GM18517 (cell line): ENCODE measurements at regions not wholly inside any gene's neighbourhood (a gene's known extent, or its start where the extent isn't known, plus 50 kb on each side); places are given as distances from the start of the nearest gene placed in this dataset.
"Not testable (repeated sequence)": the region's sequence is repeated elsewhere in the genome, so short reads cannot be mapped to it uniquely, and the experiment has no call there.

Experiments
- ATAC-seq: cut with Tn5 transposase; IDR thresholded peaks from one replicate; pipeline ENCODE4 v1.9.1; 2021; ENCODE audit warnings: mild to moderate bottlenecking, moderate library complexity; ENCODE audit not compliant: unreplicated experiment

DNA sequence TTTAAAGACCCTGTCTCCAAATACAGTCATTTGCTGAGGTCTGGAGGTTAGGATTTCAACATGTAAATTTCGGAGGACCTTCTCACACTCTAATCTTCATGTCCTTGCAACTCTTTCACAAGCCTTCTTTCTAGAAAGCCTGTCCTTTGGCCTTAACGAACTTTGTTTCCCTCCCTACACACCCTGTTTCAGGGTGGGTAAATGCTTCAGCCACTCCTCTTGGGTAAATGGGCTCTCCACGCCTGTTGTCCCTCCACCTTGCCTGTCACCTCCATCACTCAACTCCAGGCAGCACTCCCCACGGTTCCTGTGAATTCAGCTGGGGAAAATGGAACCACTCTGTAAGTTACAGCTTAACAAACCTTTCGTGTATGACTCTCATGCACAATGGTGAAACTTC lies 84.0 kb upstream of the COG2 start:
- ATAC-seq: no peak

DNA sequence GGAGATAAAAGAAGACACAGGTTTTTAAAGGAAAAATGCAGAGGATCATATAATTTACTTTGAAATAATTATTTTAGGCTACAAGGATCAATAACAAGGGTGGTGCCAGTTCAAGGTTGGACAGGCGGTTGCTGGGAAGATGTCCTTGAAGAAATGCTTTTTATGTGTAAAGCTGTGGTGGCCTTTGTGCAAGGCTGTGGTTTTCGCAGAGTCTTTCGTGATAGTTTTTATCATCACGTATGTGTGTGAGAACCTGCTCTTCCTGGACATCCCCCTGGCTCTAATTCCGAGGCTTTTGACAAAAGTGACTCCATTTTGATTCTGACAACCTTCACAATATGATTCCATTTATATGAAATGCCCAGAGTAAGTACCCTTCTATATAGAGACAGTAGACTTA lies 85.8 kb upstream of the COG2 start:
- no peak for ATAC-seq

DNA sequence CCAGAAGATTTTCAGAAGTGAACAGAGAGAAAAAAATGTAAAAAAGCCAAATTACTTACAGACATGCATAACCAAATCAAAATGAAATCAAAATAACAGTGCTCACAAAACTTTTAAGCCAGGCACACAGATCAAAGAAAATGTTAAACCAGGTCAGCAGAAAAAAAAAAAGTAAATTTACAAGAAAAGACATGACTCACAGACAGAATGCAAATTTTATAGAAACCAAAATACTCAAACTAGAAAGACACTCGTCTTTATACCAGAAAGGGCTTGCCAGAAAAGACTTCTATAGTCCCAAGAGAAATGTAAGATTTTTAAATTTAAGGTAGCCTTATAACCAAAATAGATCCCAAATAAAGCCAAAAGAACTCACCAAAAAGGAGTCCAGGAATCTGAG lies 86.5 kb upstream of the COG2 start:
- no peak for ATAC-seq

DNA sequence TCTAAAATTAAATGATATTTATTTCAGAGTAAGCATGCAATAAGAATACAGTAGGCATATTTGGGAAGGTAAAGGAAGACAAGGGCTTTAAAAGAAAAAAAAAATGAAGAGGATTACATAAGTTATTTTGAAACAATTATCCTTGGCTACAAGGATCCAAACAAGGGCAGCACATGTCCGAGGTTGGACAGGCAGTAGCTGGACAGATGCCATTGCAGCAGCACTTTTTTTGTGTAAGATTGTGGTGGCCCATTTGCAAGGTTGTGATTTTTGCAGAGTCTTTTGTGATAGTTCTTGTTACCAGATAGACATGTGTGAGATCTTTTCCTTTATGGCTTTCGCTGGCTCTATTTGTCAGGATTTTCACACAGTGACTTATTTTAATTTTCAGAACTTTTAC lies 89.4 kb upstream of the COG2 start:
- no peak for ATAC-seq

DNA sequence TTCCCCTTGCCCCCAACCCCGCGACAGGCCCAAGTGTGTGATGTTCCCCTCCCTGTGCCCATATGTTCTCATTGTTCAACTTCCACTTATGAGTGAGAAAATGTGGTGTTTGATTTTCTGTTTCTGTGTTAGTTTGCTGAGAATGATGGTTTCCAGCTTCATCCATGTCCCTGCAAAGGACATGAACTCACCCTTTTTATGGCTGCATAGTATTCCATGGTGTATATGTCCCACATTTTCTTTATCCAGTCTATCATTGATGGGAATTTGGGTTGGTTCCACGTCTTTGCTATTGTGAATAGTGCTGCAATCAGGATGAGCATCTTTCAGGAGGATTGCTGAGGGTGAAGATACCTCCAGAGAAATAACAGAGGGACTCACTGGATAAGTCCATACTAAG lies 91.3 kb upstream of the COG2 start:
- ATAC-seq: not testable (repeated sequence)

DNA sequence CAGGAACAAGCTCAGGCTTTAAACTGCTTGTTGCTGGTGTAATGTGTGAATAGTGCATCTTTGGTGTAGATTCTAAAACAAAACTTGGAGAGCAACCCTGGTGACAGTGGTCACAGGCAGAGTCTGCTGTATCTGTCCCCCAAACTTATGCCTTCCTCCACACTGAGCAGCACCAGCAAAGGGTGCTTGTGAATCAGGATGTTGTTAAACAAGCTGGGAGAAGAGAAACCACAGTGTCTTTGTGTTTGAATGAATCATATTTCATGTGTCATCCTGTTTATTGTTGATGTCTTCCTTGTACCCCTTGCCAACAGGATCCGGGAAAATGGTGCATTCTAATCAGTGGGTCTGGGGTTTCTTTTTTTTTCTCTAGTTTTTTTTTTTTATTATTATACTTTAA lies 91.9 kb upstream of the COG2 start:
- ATAC-seq: no peak

DNA sequence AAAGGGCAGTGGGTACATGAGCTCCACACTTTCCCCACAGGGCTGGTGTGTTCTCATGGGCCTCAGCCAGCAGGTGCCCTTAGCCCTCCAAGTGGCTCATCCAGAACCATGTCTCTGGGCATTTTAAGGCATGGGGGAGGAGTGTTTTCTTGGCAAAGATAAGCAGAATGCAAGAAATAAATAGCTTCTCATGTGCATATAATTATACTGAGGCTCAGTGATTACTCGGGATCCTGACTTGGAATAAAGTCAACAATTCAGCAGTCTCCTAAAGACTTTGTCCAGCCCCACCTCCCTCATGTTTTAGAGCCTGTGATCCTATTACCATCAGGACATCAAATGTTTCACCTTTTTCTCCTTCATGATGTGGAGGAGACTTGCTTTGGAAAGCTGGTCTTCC lies 92.7 kb upstream of the COG2 start:
- no peak for ATAC-seq

DNA sequence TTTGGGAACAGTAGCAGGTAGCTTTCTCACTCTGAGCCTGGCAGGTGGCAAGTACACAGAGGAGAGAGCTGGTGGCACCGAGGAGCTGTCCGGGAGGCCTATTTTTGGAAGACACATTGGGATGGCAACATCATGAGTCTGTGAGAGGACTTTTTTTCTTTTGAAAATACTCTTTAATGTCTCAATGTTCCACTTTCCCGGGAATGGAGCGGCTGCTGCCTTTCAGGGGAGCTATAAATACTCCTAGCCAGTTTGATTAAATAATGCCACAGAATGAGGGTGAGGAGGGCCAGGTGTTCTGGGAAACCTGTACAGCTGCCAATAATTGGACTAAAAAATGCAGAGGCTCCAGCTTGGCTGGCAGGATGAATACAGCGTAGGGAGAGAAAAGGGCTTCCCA lies 93.3 kb upstream of the COG2 start:
- no peak for ATAC-seq

DNA sequence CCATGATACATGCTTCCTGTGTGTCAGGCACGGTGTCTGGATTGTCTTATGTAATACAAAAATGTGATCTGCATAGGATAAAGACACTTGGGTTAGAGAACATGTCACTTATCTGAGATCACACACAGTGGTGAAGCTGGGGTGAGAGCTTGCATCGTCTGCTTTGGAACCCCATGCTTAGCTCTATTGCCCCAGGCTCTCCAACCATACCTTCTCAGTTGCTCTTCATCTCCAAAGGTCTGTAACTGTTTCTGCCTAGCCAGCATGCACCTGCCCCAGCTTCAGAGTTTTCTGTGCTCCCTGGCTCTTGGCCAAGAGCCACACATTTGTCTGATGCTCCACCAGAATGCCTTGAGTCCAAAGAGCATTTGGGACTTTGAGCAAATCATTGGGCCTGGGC lies 93.9 kb upstream of the COG2 start:
- no peak for ATAC-seq

DNA sequence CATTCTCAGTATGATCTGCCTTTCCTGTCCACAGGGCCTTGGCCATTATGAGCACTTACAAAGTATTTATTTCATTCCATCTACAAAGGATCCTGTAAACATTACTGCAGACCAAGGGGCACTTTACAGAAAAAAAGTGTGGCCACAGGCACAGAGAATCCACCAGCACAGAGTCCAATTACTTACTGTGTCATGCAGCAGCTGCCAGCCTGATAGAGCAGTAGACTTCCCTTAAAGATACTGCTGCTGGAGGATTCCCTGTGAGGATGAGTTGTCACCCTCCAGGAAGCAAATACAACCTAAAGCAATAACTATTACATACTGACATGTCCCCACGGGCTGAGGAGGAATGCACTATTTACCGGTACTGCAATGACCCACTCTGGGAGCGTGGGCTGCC lies 97.1 kb upstream of the COG2 start:
- ATAC-seq: no peak

DNA sequence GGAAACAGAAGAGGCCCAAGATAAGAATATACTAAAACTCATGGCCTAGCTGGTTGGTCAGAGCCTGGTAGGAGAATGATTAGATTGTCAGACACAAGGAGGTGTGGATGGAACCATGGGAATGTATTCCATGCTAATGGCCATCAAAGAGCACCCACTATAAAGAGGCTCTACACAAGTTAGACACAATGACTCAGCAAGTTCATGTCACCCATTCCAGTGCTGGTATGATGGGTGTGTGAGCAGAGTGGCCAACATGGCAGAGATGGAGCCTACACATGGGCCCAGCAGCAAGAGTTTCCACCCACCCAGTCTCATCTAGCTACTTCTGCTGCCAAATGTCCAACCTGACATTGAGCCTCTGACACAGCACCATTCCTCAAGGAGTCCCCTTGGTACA lies 97.5 kb upstream of the COG2 start:
- no peak for ATAC-seq

DNA sequence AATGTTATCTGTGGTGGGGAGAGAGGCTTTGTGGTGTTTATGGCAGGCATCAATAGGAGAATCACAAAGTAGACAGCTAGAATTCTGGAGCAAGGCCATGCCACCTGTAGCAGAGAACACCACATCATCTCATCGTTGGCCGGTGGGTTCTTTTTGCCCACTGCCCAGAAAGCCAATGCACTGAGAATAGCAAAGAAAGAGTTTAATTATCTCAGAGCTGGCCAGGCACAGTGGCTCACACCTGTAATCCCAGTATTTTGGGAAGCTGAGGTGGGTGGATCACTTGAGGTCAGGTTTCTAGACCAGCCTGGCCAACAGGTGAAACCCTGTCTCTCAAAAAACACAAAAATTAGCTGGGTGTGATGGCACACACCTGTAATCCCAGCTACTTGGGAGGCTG lies 99.2 kb upstream of the COG2 start:
- ATAC-seq: no peak

DNA sequence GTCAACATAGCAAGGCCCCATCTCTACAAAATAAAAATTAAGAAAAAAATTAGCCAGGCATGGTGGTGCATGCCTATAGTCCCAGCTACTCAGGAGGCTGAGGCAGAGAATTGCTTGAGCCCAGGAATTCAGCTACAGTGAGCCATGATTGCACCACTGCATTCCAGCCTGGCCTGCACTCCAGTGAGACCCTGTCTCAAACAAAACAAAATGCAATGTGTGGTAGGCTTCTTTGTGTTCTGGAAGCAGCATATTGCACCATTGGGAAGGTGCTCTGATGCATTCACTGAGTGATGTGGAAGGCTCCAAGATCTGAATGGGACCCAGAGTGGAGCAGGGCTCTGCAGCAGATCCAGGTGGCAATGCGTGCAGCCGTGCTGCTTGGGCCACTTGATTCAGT lies 99.6 kb upstream of the COG2 start:
- ATAC-seq: no peak

DNA sequence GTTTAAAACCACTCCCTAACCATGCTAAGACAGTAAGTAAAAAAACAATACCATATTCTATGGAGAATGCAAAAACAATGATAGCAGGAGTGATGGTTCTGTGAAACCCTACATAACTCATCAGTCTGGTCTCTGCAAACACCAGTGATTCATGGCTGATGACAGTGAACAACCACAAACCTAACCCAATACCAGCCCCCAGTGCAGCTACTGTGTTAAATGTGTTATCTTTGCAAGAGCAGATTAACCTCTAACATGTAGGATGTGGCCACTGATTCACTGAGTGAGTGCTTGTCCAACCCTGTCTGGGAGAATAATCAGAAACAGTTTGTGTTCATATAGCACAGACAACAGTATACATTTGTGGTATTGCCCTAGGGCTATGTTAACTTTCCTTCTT lies 100.2 kb upstream of the COG2 start:
- ATAC-seq: no peak

DNA sequence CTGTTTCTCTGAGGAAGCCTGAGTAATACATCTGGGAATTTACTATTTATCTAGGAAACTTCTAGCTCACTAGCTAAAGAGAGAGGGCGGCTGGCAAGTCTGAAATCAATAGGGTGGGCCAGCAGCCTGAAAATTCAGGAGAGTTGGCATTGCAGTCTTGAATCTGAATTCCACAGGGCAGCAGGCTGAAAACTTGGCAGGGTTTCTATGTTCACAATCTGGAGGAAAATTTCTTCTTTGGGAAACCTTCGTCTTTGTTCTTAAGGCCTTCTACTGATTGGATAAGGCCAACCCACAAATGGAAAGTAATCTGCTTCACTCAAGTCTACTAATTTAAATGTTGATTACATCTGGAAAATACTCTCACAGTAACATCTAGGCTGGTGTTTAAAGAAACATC lies 101.0 kb upstream of the COG2 start:
- ATAC-seq: no peak

DNA sequence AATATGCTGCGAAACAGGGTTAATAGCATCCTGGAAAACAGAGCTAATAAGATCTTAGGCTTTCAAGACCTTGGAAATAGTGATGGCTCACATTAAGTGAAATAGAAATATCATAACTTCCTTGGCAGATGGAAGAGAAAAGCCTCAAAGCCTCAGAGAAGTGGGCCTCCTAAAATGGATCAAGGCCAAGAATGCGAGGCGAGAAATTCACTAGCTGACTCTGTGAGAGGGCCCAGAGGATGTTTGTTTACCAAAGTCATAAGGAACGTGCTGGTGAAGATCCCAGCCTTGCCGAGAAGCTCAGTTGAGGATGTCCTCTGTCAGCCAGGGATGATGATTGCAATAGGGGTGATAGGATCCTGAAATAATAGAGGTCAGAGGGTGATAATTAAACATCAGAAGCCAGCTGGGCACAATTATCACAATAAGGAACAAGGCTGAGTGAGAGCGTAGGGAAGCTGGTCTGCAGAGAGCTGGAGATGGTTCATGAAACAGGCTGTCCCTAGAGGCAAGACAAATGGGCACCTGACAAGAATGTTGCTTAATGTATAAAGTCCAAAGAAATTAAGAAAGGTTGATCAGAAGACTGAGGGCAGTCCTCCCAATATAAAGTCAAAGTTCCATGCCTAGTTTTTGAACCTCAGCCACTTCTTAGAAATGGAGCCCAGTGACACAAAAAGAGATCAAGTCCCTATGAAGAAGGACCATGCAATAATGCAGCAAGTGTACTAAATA lies 101.7 kb upstream of the COG2 start:
- no peak for ATAC-seq

DNA sequence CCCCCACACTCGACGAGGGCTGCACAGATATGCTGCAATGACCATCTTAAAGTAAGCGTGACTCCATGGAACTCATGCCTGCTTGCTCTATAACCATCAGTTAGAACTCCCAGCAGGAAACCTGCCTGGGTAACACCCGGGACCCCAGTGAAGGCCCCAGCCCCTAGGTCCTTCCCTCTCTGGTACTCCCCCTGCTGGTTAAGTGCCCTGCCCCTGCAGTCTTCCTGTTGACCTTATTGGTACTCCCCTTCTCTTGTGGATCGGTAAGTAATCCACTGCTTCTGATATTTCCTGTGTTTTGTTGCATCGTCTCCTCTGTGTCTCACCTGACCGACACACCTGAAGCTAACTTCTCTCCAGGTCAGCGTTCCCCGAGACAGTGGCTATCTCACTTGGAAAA lies 104.8 kb upstream of the COG2 start:
- ATAC-seq: no peak

DNA sequence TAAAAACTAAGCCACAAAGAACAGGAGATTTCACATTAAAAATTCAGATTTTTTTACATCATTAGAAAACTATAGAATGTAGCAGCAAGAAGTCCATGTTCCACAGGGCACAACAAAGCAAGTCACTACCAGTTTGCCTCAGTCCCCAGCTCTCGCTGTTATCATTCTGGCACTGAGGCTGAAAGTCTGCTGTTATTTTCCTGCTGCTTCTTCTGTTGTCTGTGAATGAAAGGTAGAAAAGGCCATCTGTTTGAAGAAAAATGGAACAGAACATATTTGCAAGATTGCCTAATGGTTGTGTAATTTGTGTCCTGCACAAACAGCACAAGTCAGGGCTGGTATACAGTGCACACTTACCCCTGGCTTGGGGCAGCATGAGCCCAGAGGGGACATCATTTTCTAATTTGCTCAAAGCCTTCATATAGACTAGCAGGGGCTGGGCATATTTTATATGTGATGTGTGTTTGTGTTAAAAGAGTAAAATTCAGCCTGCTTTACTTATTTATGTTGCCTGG lies 105.6 kb upstream of the COG2 start:
- no peak for ATAC-seq

DNA sequence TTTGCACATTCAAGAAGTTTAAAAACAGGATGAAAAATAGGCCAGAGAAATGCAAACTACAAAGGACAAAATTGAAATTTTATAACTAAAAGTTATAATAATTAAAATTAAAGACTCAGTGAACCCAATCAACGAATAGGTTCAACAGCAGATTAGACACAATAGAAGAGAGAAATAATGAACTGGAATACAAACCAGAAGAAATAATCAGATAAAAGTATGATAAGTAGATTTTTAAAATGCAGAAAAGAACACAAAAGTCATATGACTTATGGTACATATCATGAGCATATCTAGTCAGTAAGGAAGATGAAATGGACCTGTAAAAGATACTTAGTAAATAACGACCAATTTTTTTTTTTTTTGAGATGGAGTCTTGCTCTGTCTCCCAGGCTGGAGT lies 108.1 kb upstream of the COG2 start:
- ATAC-seq: no peak

DNA sequence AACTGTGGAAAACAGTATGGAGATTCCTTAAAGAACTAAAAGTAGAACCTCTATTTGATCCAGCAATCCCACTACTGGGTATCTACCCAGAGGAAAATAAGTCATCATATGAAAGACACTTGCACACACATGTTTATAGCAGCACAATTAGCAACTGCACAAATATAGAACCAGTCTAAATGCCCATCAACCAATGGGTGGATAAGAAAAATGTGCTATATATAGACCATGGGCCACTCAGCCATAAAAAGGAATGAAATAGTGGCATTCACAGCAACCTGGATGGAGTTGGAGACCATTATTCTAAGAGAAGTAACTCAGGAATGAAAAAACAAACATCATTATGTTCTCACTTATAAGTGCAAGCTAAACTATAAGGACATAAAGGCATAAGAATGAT lies 105.0 kb upstream of the PGBD5 start:
- no peak for ATAC-seq

DNA sequence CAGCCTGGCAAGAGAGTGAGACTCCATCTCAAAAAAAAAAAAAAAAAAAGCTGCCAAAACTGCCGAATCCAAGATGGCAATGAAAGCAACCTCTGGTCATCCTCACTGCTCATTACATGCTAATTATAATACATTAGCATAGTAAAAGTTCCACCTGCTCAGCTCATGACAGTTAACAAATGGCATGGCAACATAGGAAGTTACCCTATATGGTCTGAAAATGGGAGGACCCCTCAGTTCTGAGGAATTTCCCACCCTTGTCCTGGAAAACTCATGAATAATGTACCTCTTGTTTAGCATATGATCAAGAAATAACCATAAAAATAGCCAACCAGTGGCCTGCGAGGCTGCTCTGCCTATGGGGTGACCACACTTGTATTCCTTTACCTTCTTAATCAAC lies 93.1 kb upstream of the PGBD5 start:
- no peak for ATAC-seq

DNA sequence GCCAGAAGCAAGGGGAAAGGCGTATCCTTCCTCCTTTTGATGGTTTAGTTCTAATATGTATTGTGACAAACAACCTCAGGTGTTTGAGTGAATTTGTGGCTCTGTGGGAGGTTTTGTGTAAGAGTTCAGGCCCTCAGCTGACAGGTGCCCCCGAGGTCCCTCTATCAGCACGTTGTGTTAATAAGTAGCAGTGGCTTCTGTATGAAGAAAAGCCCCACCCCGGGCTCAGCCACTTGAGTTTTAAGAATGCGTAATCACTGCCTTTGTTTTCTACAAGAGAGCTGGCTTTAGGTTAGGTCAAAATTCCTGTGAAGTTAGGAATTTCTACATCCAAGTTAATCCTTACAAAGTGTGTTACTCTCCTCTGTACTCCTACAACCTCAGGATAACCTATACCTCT lies 92.4 kb upstream of the PGBD5 start:
- no peak for ATAC-seq

DNA sequence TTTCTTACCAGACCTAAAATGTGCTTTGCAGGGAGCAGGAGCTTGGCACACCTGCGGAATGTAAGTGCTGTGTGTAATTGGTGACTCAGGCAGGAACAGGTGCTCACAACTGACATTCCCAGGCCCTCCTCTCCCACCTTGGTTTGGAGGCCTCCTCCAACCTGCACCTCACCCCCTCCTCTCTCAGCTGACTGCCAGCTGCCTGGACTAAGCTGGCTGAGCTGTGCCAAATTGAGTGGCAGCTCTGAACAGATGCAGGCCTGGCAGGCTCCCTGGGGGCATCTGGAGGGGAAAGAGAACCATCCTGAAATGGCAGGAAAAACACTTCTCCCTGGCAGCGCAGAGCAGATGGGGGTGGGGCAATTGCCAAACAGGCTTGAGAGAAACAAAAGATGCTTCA lies 91.7 kb upstream of the PGBD5 start:
- ATAC-seq: no peak
